Fibroblast of mammary gland (primary cell): ENCODE measurements at regions not wholly inside any gene's neighbourhood (a gene's known extent, or its start where the extent isn't known, plus 50 kb on each side); places are given as distances from the start of the nearest gene placed in this dataset.

Experiments
- DNase-seq: peaks from one replicate; pipeline ENCODE4 v3.0.0-alpha.2; 2010; ENCODE audit warnings: low read depth
- H3K4me3 ChIP-seq: 2 replicates; pipeline ENCODE4 v1.5.1; 2011; ENCODE audit warnings: low read depth, mild to moderate bottlenecking, low read length, moderate library complexity; ENCODE audit not compliant: control insufficient read depth
- TF ChIP-seq, protein P1 (sequence below): conservative IDR thresholded peaks from 2 replicates; pipeline ENCODE4 v1.5.1; 2011; ENCODE audit warnings: low read depth, low read length, inconsistent platforms; ENCODE audit not compliant: control insufficient read depth, insufficient read depth

- DNase-seq = no peak
- H3K4me3 ChIP-seq = no peak overlapping the region
- TF ChIP-seq, protein P1, sequence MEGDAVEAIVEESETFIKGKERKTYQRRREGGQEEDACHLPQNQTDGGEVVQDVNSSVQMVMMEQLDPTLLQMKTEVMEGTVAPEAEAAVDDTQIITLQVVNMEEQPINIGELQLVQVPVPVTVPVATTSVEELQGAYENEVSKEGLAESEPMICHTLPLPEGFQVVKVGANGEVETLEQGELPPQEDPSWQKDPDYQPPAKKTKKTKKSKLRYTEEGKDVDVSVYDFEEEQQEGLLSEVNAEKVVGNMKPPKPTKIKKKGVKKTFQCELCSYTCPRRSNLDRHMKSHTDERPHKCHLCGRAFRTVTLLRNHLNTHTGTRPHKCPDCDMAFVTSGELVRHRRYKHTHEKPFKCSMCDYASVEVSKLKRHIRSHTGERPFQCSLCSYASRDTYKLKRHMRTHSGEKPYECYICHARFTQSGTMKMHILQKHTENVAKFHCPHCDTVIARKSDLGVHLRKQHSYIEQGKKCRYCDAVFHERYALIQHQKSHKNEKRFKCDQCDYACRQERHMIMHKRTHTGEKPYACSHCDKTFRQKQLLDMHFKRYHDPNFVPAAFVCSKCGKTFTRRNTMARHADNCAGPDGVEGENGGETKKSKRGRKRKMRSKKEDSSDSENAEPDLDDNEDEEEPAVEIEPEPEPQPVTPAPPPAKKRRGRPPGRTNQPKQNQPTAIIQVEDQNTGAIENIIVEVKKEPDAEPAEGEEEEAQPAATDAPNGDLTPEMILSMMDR = no peak
Measured at GRCh38 chr2:12641441-12641840, 75.3 kb upstream of the TRIB2 start.

- no peak for DNase-seq
- no peak overlapping the region for H3K4me3 ChIP-seq
- TF ChIP-seq, protein P1 = no peak
Measured at GRCh38 chr2:12642332-12642731, 74.4 kb upstream of the TRIB2 start.

- TF ChIP-seq, protein P1 = no peak
- no peak overlapping the region for H3K4me3 ChIP-seq
- no peak for DNase-seq
Measured at GRCh38 chr2:12642859-12643258, 73.9 kb upstream of the TRIB2 start.

DNA sequence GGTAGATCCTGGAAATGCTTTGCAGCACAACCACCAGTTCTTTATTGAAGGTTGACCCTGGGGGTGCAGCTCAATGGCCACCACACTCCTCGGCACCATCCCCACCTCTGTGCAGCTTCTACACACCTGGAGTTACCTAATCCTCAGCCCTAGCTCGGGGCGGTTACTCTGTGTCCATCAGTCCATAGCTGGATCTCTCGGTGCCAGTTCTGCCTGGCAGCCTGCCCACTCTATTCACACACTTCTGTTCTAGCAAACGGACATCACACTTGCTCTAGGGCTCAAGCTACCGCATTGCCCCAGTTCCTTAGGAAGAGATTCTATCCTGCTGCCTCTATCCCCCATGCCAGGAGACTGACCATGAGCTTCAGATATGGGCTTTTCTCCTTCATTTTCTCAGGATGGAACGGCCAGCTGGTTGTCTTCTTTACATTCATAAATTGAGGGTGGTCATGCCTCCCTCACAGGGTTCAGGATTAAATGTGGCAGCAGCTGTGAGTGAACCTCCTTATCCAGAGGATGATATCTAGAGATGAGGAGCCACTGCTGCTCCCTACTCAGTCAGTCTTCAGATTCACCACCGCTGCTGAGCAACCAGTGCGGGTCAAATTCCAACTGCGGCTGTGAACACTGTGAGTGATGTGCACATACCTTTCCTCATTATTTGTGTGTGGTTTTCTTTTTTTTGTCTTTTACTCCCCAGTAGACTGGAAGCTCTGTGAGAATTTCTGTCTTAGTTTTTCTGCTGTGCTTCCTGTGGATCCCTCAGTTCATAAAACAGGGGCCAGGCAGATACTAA is 66.9 kb upstream of the TRIB2 start:
- H3K4me3 ChIP-seq = no peak overlapping the region
- no peak for DNase-seq
- TF ChIP-seq, protein P1 = no peak

GRCh38 chr2:12651641-12652040 is 65.1 kb upstream of the TRIB2 start:
- DNase-seq = no peak
- TF ChIP-seq, protein P1 = no peak
- no peak overlapping the region for H3K4me3 ChIP-seq

DNA sequence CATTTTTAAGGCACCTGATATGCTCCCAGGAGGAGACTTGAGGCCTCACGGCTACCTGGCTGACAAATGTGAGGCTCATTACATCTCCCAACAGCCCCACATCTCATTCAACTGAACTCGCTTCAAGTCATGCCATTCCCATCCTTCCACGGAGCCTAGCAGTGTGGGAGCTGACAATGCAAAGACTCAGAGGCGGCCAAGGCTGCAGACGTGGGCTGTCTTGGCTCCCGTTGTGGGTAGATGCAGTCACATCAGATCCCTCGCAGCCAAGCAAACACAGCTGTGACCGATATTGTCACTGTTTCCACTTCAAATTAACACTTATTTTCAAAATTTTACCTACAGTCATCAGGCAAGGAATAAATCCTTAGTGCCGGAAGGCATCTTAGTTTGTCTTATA is 64.0 kb upstream of the TRIB2 start:
- H3K4me3 ChIP-seq = no peak overlapping the region
- TF ChIP-seq, protein P1 = no peak
- DNase-seq = no peak

GRCh38 chr2:12657560-12657959 is 59.2 kb upstream of the TRIB2 start:
- no peak overlapping the region for H3K4me3 ChIP-seq
- DNase-seq = no peak
- TF ChIP-seq, protein P1 = no peak
